H1 (cell line): ENCODE measurements at regions not wholly inside any gene's neighbourhood (a gene's known extent, or its start where the extent isn't known, plus 50 kb on each side); places are given as distances from the start of the nearest gene placed in this dataset.
A peak's percentile ranks its signal among the peaks of the same experiment; 100 is the strongest.

Experiments
- CTCF ChIA-PET: fragments of 300-600 bp; sonication (Branson Sonifier 250); formaldehyde crosslinking; loops from one replicate; lab custom pipeline; 2021; ENCODE audit not compliant: partially characterized antibody; lab: Charles Lee
- POLR2A ChIA-PET: fragments of 300-600 bp; sonication (Branson Sonifier 250); formaldehyde crosslinking; loops from one replicate; lab custom pipeline; 2021; ENCODE audit warnings: inconsistent platforms; ENCODE audit not compliant: partially characterized antibody; lab: Charles Lee
- DNase-seq, 2 experiments: peaks; one replicate each; pipeline versions ENCODE4 v3.0.0 to v3.0.0-alpha.2; 2010 to 2022; ENCODE audit warnings: low spot score in 2 of 2, low read depth in 1 of 2, mixed read lengths in 1 of 2
- FAIRE-seq: peaks from 2 replicates; lab custom pipeline; 2011; peaks lifted over from hg19 to GRCh38; lab: Jason Lieb, UNC
- H2AFZ ChIP-seq: 2 replicates; pipeline ENCODE4 v1.8.1; 2012; ENCODE audit warnings: low read length, inconsistent platforms
- H2AK5ac ChIP-seq: 2 replicates; pipeline ENCODE4 v1.6.1; 2013; ENCODE audit warnings: low read depth, low read length
- H2BK120ac ChIP-seq: replicated peaks from 2 replicates; pipeline ENCODE3; 2013; ENCODE audit warnings: low read depth, low read length, inconsistent platforms
- H2BK12ac ChIP-seq: 2 replicates; pipeline ENCODE4 v1.6.1; 2013; ENCODE audit warnings: low read depth, low read length
- H2BK15ac ChIP-seq: 2 replicates; pipeline ENCODE4 v1.6.1; 2013; ENCODE audit warnings: low read length
- H2BK20ac ChIP-seq: 2 replicates; pipeline ENCODE4 v1.6.1; 2013; ENCODE audit warnings: low read length
- H2BK5ac ChIP-seq: 2 replicates; pipeline ENCODE4 v1.6.1; 2013; ENCODE audit warnings: low read depth, low read length
- H3K14ac ChIP-seq: 2 replicates; pipeline ENCODE4 v1.6.1; 2013; ENCODE audit warnings: inconsistent platforms; ENCODE audit not compliant: insufficient read length
- H3K18ac ChIP-seq: 2 replicates; pipeline ENCODE4 v1.6.1; 2013; ENCODE audit warnings: low read length; ENCODE audit errors: extremely low read depth
- H3K23ac ChIP-seq: 2 replicates; pipeline ENCODE4 v1.6.1; 2013; ENCODE audit warnings: inconsistent platforms; ENCODE audit not compliant: insufficient read length
- H3K23me2 ChIP-seq: 2 replicates; pipeline ENCODE4 v1.6.1; 2013; ENCODE audit warnings: low read depth, low read length
- H3K27ac ChIP-seq: 2 replicates; pipeline ENCODE4 v1.6.1; 2011; ENCODE audit warnings: low read depth, low read length, inconsistent platforms
- H3K27me3 ChIP-seq, 4 experiments: replicated peaks in 1 of 4; 1 replicate in 1 of 4; 2 replicates in 3 of 4; pipeline versions ENCODE4 v1.6.1 to v1.8.1; 2011 to 2013; ENCODE audit warnings: low read length in 3 of 4, mild to moderate bottlenecking in 3 of 4, inconsistent platforms in 2 of 4, mixed read lengths in 2 of 4, moderate library complexity in 1 of 4; ENCODE audit not compliant: control insufficient read depth in 3 of 4, insufficient read depth in 3 of 4; ENCODE audit errors: extremely low read depth in 1 of 4
- H3K36me3 ChIP-seq, 4 experiments: 2 replicates each; pipeline versions ENCODE4 v1.6.1 to v1.8.1; 2011 to 2013; ENCODE audit warnings: mild to moderate bottlenecking in 4 of 4, low read length in 3 of 4, moderate library complexity in 2 of 4, control low read depth in 1 of 4, inconsistent platforms in 1 of 4; ENCODE audit not compliant: insufficient read depth in 4 of 4, control insufficient read depth in 2 of 4
- H3K4ac ChIP-seq: replicated peaks from 2 replicates; pipeline ENCODE3; 2013; ENCODE audit warnings: low read length, low read depth, mixed read lengths, inconsistent platforms; ENCODE audit not compliant: insufficient read length
- H3K4me1 ChIP-seq, 4 experiments: replicated peaks in 1 of 4; 1 replicate in 1 of 4; 2 replicates in 3 of 4; pipeline versions ENCODE4 v1.6.1 to v1.8.1; 2011 to 2013; ENCODE audit warnings: low read length in 3 of 4, inconsistent platforms in 2 of 4, mixed read lengths in 1 of 4; ENCODE audit not compliant: insufficient read depth in 4 of 4, control insufficient read depth in 3 of 4
- H3K4me2 ChIP-seq, 2 experiments: 2 replicates each; pipeline versions ENCODE4 v1.6.1 to v1.8.1; 2011 to 2013; ENCODE audit warnings: low read depth in 2 of 2, low read length in 2 of 2, control low read depth in 1 of 2, inconsistent platforms in 1 of 2, mild to moderate bottlenecking in 1 of 2; ENCODE audit not compliant: insufficient read depth in 1 of 2
- H3K4me3 ChIP-seq, 4 experiments: fragments of 200-600, 300-600 bp in 1 of 4; sonication (generic), shearing (Covaris generic), sonication (Bioruptor Twin) in 1 of 4; 2 replicates each; pipeline versions ENCODE4 v1.5.1 to v1.8.1; 2011 to 2016; ENCODE audit warnings: low read length in 4 of 4, low read depth in 3 of 4, control low read depth in 2 of 4, inconsistent platforms in 2 of 4, mild to moderate bottlenecking in 2 of 4, mixed read lengths in 1 of 4, moderate library complexity in 1 of 4; ENCODE audit not compliant: insufficient read depth in 2 of 4; ENCODE audit errors: extremely low read depth in 1 of 4
- H3K56ac ChIP-seq: replicated peaks from 2 replicates; pipeline ENCODE3; 2013; ENCODE audit warnings: low read depth, mild to moderate bottlenecking, mixed read lengths, low read length, inconsistent platforms; ENCODE audit not compliant: insufficient read length
- H3K79me1 ChIP-seq: 2 replicates; pipeline ENCODE4 v1.6.1; 2013; ENCODE audit warnings: low read depth, low read length, control low read depth
- H3K79me2 ChIP-seq, 2 experiments: 2 replicates each; pipeline versions ENCODE4 v1.6.1 to v1.8.1; 2012 to 2013; ENCODE audit warnings: low read length in 2 of 2, mild to moderate bottlenecking in 2 of 2, inconsistent platforms in 1 of 2; ENCODE audit not compliant: insufficient read depth in 2 of 2, control insufficient read depth in 1 of 2
- H3K9ac ChIP-seq, 4 experiments: replicated peaks in 1 of 4; 1 replicate in 1 of 4; 2 replicates in 3 of 4; pipeline versions ENCODE4 v1.6.1 to v1.8.1; 2011 to 2013; ENCODE audit warnings: low read depth in 3 of 4, low read length in 3 of 4, control low read depth in 2 of 4, mild to moderate bottlenecking in 2 of 4, moderate library complexity in 2 of 4, inconsistent platforms in 1 of 4; ENCODE audit errors: extremely low read depth in 1 of 4
- H3K9me3 ChIP-seq, 2 experiments: 2 replicates each; pipeline versions ENCODE4 v1.6.1 to v1.8.1; 2012 to 2013; ENCODE audit warnings: mild to moderate bottlenecking in 2 of 2, moderate library complexity in 2 of 2, control low read depth in 1 of 2, inconsistent platforms in 1 of 2, low read depth in 1 of 2, low read length in 1 of 2, mixed read lengths in 1 of 2; ENCODE audit not compliant: insufficient read depth in 2 of 2
- H4K20me1 ChIP-seq, 2 experiments: replicated peaks in 1 of 2; 2 replicates each; pipeline versions ENCODE3 to v1.8.1; 2011 to 2013; ENCODE audit warnings: inconsistent platforms in 2 of 2, low read length in 2 of 2, mild to moderate bottlenecking in 1 of 2; ENCODE audit not compliant: insufficient read depth in 2 of 2, control insufficient read depth in 1 of 2
- H4K5ac ChIP-seq: 2 replicates; pipeline ENCODE4 v1.6.1; 2013; ENCODE audit warnings: low read length, low read depth, mixed read lengths, inconsistent platforms; ENCODE audit not compliant: insufficient read length
- H4K8ac ChIP-seq: 2 replicates; pipeline ENCODE4 v1.8.0; 2013; ENCODE audit warnings: mild to moderate bottlenecking, moderate library complexity, low read length, inconsistent platforms; ENCODE audit not compliant: insufficient read depth; ENCODE audit errors: extremely low read depth
- H4K91ac ChIP-seq: replicated peaks from 2 replicates; pipeline ENCODE3; 2013; ENCODE audit warnings: low read length, mixed read lengths, inconsistent platforms; ENCODE audit not compliant: insufficient read length
- CHD1 ChIP-seq: IDR thresholded peaks from 2 replicates; pipeline ENCODE4 v1.6.1; 2012; ENCODE audit warnings: low read depth, low read length, improper control_type of control experiment
- E2F6 ChIP-seq: IDR thresholded peaks from 2 replicates; pipeline ENCODE4 v1.6.1; 2012; ENCODE audit warnings: inconsistent platforms
- EGR1 ChIP-seq: IDR thresholded peaks from 2 replicates; pipeline ENCODE4 v1.6.1; 2011; ENCODE audit warnings: low read depth, low read length, borderline replicate concordance
- FOSL1 ChIP-seq: IDR thresholded peaks from 2 replicates; pipeline ENCODE4 v1.6.1; 2011; ENCODE audit warnings: mild to moderate bottlenecking, low read depth, low read length, moderate library complexity; ENCODE audit not compliant: insufficient read depth
- KDM4A ChIP-seq: IDR thresholded peaks from one replicate; pipeline ENCODE4 v1.7.1; 2012; ENCODE audit warnings: low read depth, mild to moderate bottlenecking, moderate library complexity, low read length, inconsistent platforms; ENCODE audit not compliant: severe bottlenecking
- MAFK ChIP-seq: IDR thresholded peaks from 2 replicates; pipeline ENCODE4 v1.6.1; 2012; ENCODE audit warnings: low read depth, mild to moderate bottlenecking, improper control_type of control experiment, low read length
- SIN3A ChIP-seq, 2 experiments: IDR thresholded peaks in 1 of 2; conservative IDR thresholded peaks in 1 of 2; 2 replicates each; pipeline ENCODE4 v1.6.1; 2011 to 2012; ENCODE audit warnings: low read length in 2 of 2, improper control_type of control experiment in 1 of 2, low read depth in 1 of 2, mild to moderate bottlenecking in 1 of 2
- SIRT6 ChIP-seq: IDR thresholded peaks from one replicate; pipeline ENCODE4 v1.7.1; 2012; ENCODE audit warnings: low read length, inconsistent platforms
- WGBS, 2 experiments: shearing (Covaris generic) in 1 of 2; methylation state at CpG; one replicate each; pipeline versions ENCODE4 v1.1.6 to v1.1.7; 2013 to 2015; ENCODE audit warnings: low lambda C conversion rate in 2 of 2, mixed read lengths in 2 of 2, inconsistent platforms in 1 of 2, low coverage in 1 of 2, missing lambda C conversion rate in 1 of 2; ENCODE audit not compliant: insufficient replicate concordance in 2 of 2, insufficient coverage in 1 of 2, insufficient read length in 1 of 2; ENCODE audit errors: extremely low coverage in 1 of 2, missing lambda C conversion rate in 1 of 2; 5-methylcytosine and 5-hydroxymethylcytosine counted together

- peak; percentile 13 for FAIRE-seq
- Histone ChIP-seq H3K4me3 (no peak overlapping the region), H3K36me3 (no peaks in the 10 kb centered on the region), H2BK20ac (peak overlapping the region; percentile 16; the same call in 1 of the 2 replicates), H3K27ac (no peak overlapping the region), H4K20me1 (no peaks in the 10 kb centered on the region), H3K23ac (no peak overlapping the region), H2AK5ac (no peak overlapping the region), H3K56ac (no peak overlapping the region), H4K91ac (no peak overlapping the region), H3K4me1 (peaks cover 0 to 12% (median 7%) of the 10 kb centered on the region in 4 experiments; a peak in 6 of 7 replicates), H2AFZ (no peak overlapping the region), H2BK120ac (no peak overlapping the region), H3K23me2 (no peaks in the 10 kb centered on the region), H2BK15ac (no peak overlapping the region; the same call in 1 of the 2 replicates), H3K4ac (no peak overlapping the region), H4K8ac (no peak overlapping the region), H3K9ac (no peak overlapping the region), H3K14ac (no peak overlapping the region), H3K79me2 (no peaks in the 10 kb centered on the region), H3K9me3 (peaks cover 0 to 2% of the 10 kb centered on the region in 2 experiments; a peak in 2 of 4 replicates), H2BK5ac (0 out of 2 replicates have a peak overlapping the region, but pooled peaks have one; percentile 89), H3K79me1 (no peaks in the 10 kb centered on the region), H2BK12ac (no peak overlapping the region), H3K18ac (no peak overlapping the region), H3K4me2 (0 out of 4 replicates have a peak overlapping the region, but pooled peaks of 1 of the 2 experiments have one; percentile 19), H3K27me3 (no peaks in the 10 kb centered on the region; a peak in 1 of 7 replicates), H4K5ac (no peak overlapping the region)
- no peak for DNase-seq
- 4% methylated on average over 2 of the region's 2 CpGs; no CpG with 5 or more reads in 1 of the 2 experiments for WGBS, 2 experiments
- ChIA-PET POLR2A (no interaction called here), CTCF (interaction anchor here (0.9 to 1.6 kb wide), 4 partner anchors 39 to 190 kb away, joined by 3 to 5 read pairs (median 4); no protein-coding TSS in a partner anchor)
- no peak for TF ChIP-seq EGR1
- TF ChIP-seq E2F6, result no peak
- no peak for TF ChIP-seq SIN3A (conservative IDR thresholded peaks at IDR 0.05 in 1 of 2, IDR thresholded peaks at IDR 0.05 in 1 of 2; ENCODE audit: low read depth in 1 of 2, low read length in 2 of 2)
- no peak for TF ChIP-seq SIRT6
- TF ChIP-seq KDM4A, result no peak
- TF ChIP-seq FOSL1, result no peak
- TF ChIP-seq MAFK, result no peak
- no peak for TF ChIP-seq CHD1
Observed at GRCh38 chr3:194872669-194872977, 186.9 kb downstream of the FAM43A start.
